ENCODE measurements at regions not wholly inside any gene's neighbourhood (a gene's known extent, or its start where the extent isn't known, plus 50 kb on each side); places are given as distances from the start of the nearest gene placed in this dataset.

DNA sequence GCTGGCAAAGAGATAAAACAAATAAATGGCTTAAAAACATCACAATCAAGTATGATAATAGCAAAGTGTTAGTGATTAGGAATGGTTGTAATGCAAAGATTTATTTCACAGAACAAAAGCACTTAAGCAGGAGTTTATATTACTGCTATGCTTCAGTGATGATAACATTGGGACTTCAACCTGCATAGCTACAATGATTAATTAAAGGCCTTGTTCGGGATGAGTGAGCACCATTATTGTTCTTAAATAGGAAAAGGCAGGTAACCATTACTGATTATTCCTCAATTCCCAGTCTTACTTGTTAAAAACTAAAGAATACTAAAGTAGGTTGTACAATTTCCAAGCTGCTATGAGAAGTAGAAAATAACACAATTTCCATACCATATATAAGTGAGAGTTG lies 1247.5 kb upstream of the CDH8 start:
- Histone ChIP-seq H3K36me3 (ENCODE audit: control insufficient read depth, insufficient read depth, low read length) (no peaks in the 10 kb centered on the region), H3K4me3 (ENCODE audit: low read depth, low read length) (no peak overlapping the region), H3K9me3 (no peaks in the 10 kb centered on the region), H3K4me1 (no peaks in the 10 kb centered on the region), H3K27me3 (replicated peaks; ENCODE audit: control insufficient read depth, insufficient read depth, low read length) (no peaks in the 10 kb centered on the region)
- POLR2A ChIA-PET: no interaction called here
- TF ChIP-seq, protein P1, sequence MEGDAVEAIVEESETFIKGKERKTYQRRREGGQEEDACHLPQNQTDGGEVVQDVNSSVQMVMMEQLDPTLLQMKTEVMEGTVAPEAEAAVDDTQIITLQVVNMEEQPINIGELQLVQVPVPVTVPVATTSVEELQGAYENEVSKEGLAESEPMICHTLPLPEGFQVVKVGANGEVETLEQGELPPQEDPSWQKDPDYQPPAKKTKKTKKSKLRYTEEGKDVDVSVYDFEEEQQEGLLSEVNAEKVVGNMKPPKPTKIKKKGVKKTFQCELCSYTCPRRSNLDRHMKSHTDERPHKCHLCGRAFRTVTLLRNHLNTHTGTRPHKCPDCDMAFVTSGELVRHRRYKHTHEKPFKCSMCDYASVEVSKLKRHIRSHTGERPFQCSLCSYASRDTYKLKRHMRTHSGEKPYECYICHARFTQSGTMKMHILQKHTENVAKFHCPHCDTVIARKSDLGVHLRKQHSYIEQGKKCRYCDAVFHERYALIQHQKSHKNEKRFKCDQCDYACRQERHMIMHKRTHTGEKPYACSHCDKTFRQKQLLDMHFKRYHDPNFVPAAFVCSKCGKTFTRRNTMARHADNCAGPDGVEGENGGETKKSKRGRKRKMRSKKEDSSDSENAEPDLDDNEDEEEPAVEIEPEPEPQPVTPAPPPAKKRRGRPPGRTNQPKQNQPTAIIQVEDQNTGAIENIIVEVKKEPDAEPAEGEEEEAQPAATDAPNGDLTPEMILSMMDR (IDR thresholded peaks at IDR 0.05; ENCODE audit: insufficient read depth in 1 of 2, low read depth in 1 of 2, low read length in 1 of 2, severe bottlenecking in 1 of 2, unreplicated experiment in 1 of 2): no peak
- CTCF ChIA-PET: no interaction called here
- no peaks in the 10 kb centered on the region for H3K27me3 Mint-ChIP-seq (ENCODE audit: insufficient read depth, unreplicated experiment)
- intact Hi-C loops (cut with micrococcal nuclease; ENCODE audit: unreplicated experiment): no loop called here
- H3K4me1 Mint-ChIP-seq (ENCODE audit: low read depth, unreplicated experiment): no peaks in the 10 kb centered on the region
- H3K27ac Mint-ChIP-seq (ENCODE audit: unreplicated experiment): no peak overlapping the region
- no TSS peak for BruUV-seq (replicated peaks)
- H3K9me3 Mint-ChIP-seq (ENCODE audit: unreplicated experiment): no peaks in the 10 kb centered on the region
- no peak overlapping the region for H3K4me3 Mint-ChIP-seq (ENCODE audit: unreplicated experiment)
- H3K36me3 Mint-ChIP-seq (ENCODE audit: insufficient read depth, unreplicated experiment): no peaks in the 10 kb centered on the region
- DNase-seq: no peak

DNA sequence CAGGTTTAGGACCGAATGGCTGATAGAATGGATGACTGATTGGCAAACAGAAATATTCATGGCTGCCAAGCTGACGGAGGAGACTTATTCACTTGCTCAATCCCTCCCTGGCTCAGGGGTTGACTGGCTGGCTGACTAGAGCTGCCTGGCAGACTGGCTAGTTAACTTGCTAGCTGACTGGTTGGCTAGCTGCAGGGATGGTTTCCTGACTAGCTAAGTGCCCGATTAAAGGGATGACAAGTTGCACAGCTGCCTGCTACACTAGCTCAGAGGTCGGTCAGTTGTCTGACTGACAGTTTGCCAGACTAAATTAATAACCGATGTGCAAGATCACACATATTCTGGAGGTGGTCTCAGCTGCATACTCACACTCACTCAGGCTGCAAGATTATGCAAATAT lies 1208.4 kb upstream of the CDH8 start:
- no peak for DNase-seq
- Mint-ChIP-seq H3K27ac (ENCODE audit: unreplicated experiment) (no peak overlapping the region), H3K36me3 (ENCODE audit: insufficient read depth, unreplicated experiment) (no peaks in the 10 kb centered on the region), H3K9me3 (ENCODE audit: unreplicated experiment) (no peaks in the 10 kb centered on the region), H3K4me1 (ENCODE audit: low read depth, unreplicated experiment) (no peaks in the 10 kb centered on the region), H3K4me3 (ENCODE audit: unreplicated experiment) (no peak overlapping the region), H3K27me3 (ENCODE audit: insufficient read depth, unreplicated experiment) (peaks cover 7% of the 10 kb centered on the region)
- Histone ChIP-seq H3K4me3 (ENCODE audit: low read depth, low read length) (no peak overlapping the region), H3K27me3 (replicated peaks; ENCODE audit: control insufficient read depth, insufficient read depth, low read length) (no peaks in the 10 kb centered on the region), H3K4me1 (no peaks in the 10 kb centered on the region), H3K9me3 (no peaks in the 10 kb centered on the region), H3K36me3 (ENCODE audit: control insufficient read depth, insufficient read depth, low read length) (no peaks in the 10 kb centered on the region)
- POLR2A ChIA-PET: no interaction called here
- CTCF ChIA-PET: no interaction called here
- intact Hi-C loops (cut with micrococcal nuclease; ENCODE audit: unreplicated experiment): no loop called here
- no TSS peak for BruUV-seq (replicated peaks)
- TF ChIP-seq, protein P1 (IDR thresholded peaks at IDR 0.05; ENCODE audit: insufficient read depth in 1 of 2, low read depth in 1 of 2, low read length in 1 of 2, severe bottlenecking in 1 of 2, unreplicated experiment in 1 of 2): no peak

DNA sequence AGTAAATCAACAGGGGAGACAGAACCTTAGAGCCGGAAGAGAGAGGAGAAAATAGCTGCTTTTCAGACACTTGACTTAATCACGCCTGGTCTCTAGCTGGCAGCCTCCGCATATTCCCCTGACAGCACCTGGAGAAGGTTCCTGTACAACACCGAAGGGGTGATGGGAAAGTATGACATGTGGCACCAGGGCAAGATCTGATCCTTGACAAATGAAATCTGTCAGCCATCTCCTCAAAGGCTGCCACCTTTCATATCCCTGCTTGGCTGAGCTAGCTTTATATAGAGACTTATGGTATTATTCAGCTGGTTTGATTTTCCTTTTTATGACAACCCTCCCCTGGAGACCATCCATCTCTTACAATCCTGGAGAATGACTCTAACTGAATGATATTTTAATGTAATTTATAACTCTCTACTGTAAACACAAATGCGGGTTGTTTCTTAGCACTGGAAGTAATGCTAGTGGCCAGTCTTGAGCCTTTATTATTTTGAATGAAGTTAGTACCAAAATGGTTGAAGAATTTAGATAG lies 1205.3 kb upstream of the CDH8 start:
- Mint-ChIP-seq H3K4me3 (ENCODE audit: unreplicated experiment) (no peak overlapping the region), H3K9me3 (ENCODE audit: unreplicated experiment) (no peaks in the 10 kb centered on the region), H3K27me3 (ENCODE audit: insufficient read depth, unreplicated experiment) (peaks cover 7% of the 10 kb centered on the region), H3K27ac (ENCODE audit: unreplicated experiment) (no peak overlapping the region), H3K4me1 (ENCODE audit: low read depth, unreplicated experiment) (no peaks in the 10 kb centered on the region), H3K36me3 (ENCODE audit: insufficient read depth, unreplicated experiment) (no peaks in the 10 kb centered on the region)
- Histone ChIP-seq H3K27me3 (replicated peaks; ENCODE audit: control insufficient read depth, insufficient read depth, low read length) (no peaks in the 10 kb centered on the region), H3K36me3 (ENCODE audit: control insufficient read depth, insufficient read depth, low read length) (no peaks in the 10 kb centered on the region), H3K9me3 (no peaks in the 10 kb centered on the region), H3K4me3 (ENCODE audit: low read depth, low read length) (no peak overlapping the region), H3K4me1 (no peaks in the 10 kb centered on the region)
- CTCF ChIA-PET: no interaction called here
- intact Hi-C loops (cut with micrococcal nuclease; ENCODE audit: unreplicated experiment): no loop called here
- DNase-seq: no peak
- TF ChIP-seq, protein P1 (IDR thresholded peaks at IDR 0.05; ENCODE audit: insufficient read depth in 1 of 2, low read depth in 1 of 2, low read length in 1 of 2, severe bottlenecking in 1 of 2, unreplicated experiment in 1 of 2): no peak
- POLR2A ChIA-PET: no interaction called here
- BruUV-seq (replicated peaks): no TSS peak
